HG03045 (cell line): ENCODE measurements at regions not wholly inside any gene's neighbourhood (a gene's known extent, or its start where the extent isn't known, plus 50 kb on each side); places are given as distances from the start of the nearest gene placed in this dataset.

Experiments
- ATAC-seq: cut with Tn5 transposase; IDR thresholded peaks from one replicate; pipeline ENCODE4 v1.9.1; 2021; ENCODE audit warnings: mild to moderate bottlenecking, moderate library complexity; ENCODE audit not compliant: unreplicated experiment

GRCh38 chr14:101408077-101408831, 153.0 kb upstream of the DIO3 start:
- no peak for ATAC-seq

DNA sequence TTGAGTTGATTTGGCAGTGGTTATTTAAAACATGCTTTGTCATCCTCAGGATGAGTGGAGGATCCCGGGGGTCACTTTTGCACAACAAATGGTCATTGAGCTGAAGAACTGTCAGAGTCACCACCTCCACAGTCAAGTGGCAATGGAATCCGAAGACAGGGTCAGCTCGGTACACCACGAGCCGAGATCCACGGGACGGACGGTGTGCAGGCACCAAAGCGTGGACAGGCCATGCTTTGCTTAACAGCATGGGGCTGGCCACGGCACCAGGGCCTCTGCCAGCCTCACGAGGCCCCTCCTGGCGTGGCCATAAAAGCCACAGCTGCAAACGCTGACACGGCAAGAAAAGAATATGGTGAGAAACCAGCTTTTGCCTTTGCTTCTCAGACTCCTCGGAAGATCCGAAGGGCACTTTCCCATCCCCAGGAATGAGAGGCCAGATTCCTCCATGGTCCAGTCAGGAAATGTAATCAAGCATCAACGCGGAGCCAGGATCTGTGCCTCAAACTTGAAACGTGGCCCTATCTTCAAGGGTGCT, 152.2 kb upstream of the DIO3 start:
- no peak for ATAC-seq

DNA sequence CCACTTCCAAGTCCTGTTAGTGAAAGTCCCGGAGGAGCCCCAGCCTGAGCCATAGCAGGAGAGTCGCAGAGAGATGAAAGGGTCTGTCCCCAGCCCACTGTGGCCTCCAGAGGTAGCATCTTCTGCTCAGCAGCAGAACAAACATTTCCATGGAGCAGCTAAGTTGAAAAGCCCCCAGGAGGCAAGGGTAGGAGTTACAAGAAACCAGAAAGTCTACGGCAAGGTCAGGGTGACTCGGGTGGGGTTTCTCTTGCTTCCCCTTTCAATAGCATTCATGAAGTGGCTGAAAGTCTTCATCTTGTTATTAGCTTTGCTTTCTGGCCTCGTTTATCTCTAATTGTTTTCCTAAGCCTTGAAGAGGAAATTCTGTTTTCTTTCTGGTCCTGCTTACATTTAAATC, 151.2 kb upstream of the DIO3 start:
- no peak for ATAC-seq

GRCh38 chr14:101411151-101411550, 150.1 kb upstream of the DIO3 start:
- no peak for ATAC-seq

- ATAC-seq: no peak
Measured at GRCh38 chr14:101411779-101412178, 149.5 kb upstream of the DIO3 start.

DNA sequence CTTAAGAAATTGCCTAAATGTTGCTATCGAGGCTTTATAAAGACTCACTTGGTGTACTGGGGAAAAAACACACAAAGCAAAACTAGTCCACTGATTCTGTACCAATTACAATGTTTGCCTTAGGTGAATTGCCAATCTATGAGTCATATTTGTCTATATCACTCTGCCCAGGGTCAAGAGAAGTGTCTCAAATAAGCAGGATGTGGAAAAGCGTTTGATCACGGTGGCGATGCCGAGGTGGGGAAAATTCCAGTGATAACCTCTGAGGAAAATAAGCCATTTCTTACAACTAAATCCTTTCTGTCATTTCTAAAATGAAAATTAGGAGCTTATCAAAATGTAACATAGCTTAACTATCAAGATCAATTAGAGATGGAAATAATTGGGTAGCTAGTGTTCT, 148.6 kb upstream of the DIO3 start:
- ATAC-seq: no peak

DNA sequence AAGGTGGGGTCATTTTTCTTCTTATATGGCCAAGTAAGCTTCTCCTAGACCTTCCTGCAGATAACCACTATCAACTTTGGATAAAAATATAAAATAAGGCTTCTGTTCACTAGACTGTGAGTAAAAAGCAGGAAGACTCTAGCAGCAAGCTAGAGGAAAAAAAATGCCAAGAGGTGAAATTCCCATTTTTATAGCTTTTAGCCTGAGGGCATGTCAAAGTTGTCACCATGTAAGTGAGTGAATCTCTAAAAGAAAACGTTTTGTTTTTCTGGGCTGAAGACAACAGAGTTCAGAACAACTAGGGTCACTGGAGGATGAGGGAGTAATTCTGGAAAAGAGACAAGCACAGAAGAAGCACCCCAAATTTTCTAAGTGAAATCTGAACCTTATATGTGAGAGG, 143.9 kb upstream of the DIO3 start:
- no peak for ATAC-seq

- ATAC-seq: no peak
Measured at GRCh38 chr14:101418601-101419000, 142.7 kb upstream of the DIO3 start.

- ATAC-seq: no peak
Measured at GRCh38 chr14:101426466-101426865, 134.8 kb upstream of the DIO3 start.

- no peak for ATAC-seq
Measured at GRCh38 chr14:101428409-101428808, 132.9 kb upstream of the DIO3 start.

GRCh38 chr14:101435546-101435945, 125.7 kb upstream of the DIO3 start:
- ATAC-seq: no peak

DNA sequence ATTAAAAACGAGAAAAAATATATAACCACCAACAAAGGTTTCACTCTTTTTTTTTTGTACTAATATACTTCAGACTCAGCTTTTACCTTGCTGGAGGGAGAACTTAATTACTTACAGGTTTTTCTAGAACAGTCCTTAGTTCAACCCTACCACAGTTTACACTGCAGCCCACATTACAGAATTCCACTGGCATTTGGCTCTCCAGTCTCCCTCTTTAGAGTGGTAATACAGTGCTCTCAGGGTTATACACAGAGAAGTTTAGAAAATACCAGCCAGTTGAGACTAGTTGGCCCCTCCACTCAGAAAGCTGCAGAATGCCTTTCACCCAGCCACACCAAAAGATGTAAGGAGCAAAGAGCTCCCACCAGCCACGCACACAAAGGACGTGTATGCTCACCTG, 122.3 kb upstream of the DIO3 start:
- no peak for ATAC-seq

- ATAC-seq: no peak
Measured at GRCh38 chr14:101440496-101440895, 120.8 kb upstream of the DIO3 start.

DNA sequence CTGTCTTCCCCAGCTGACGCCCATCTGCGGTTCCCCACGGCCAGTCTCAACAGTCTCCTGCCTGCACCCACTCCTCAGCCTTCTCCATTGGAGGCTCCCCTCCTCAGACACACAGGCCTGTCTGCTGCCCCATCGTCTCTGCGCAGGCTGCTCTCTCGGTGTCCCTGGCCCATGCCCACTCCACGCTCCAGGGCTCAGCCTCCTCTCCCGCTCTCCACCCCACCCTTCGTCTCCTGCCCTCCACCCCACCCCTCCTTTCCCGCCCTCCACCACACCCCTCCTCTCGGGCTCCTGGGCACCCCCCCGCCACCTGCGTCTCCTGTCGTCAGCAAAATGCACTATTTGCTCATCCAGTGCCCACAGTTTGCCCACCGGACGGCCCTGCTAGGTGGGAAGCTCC, 119.6 kb upstream of the DIO3 start:
- ATAC-seq: no peak

GRCh38 chr14:101442451-101442850, 118.8 kb upstream of the DIO3 start:
- no peak for ATAC-seq

GRCh38 chr14:101444116-101444515, 117.2 kb upstream of the DIO3 start:
- ATAC-seq: no peak

DNA sequence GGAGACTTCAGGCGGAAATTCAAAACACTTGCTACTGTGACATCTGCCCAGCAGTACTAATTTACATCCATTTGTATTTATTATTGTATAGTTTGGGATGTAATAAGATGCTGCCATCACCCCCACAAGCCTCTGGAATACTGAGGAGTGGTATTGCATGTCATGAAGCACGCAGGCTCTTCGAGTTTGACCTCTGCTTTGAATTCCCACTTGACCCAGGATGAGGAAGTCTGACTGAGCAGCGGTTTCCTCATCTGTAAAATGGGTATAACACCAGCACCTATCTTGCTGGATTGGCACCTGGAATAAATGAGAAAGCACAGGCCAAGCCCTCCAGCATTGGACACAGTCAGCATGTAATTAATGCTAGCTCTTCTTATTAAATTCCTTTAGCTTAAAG, 116.0 kb upstream of the DIO3 start:
- no peak for ATAC-seq

DNA sequence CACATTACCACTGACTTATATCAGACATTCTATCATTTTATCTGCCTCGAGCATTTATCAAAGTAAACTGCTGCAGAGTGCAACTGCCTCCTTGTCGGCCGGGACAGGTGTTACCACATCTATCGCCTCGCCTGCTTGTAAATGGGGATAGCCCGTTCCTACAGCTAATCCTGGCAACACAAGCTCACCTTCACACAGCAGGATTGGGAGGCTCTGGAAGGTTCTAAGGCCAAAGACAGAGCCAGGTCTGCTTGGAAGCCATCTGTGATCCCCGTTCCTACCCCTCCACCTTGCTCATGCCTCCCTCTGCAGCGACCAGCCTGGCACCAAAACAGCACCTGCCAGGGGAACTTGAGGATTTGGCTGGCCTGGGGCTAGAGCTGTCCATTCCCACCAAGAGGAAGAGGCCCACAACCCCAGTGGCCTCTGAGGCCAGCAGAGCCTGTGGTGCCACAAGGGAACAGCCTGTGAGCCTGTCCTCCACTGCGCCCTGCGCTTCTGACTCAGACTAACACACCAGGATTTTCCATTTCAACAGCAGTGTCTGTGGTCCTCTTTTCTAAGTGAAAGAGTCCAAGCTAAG, 114.8 kb upstream of the DIO3 start:
- no peak for ATAC-seq

DNA sequence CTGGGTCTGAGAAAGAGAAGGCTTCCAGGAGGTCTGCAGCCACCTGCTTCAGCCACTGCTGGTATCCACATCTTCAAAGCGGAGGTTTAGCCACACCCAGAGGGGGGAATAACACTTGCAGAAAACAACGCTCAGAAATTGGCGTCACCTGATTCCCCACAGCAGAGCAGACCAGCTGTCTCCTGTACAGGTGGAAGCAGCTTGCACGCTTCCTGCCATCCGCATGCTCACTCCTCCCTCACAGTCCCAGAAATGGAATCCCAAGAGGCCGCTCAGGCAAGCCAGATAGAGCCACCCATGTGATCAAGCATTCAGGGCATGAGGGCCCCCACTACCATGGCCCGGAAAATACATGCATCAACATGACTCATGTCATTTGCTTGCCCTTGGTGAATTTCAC, 112.2 kb upstream of the DIO3 start:
- no peak for ATAC-seq

GRCh38 chr14:101451166-101451565, 110.1 kb upstream of the DIO3 start:
- ATAC-seq: no peak

DNA sequence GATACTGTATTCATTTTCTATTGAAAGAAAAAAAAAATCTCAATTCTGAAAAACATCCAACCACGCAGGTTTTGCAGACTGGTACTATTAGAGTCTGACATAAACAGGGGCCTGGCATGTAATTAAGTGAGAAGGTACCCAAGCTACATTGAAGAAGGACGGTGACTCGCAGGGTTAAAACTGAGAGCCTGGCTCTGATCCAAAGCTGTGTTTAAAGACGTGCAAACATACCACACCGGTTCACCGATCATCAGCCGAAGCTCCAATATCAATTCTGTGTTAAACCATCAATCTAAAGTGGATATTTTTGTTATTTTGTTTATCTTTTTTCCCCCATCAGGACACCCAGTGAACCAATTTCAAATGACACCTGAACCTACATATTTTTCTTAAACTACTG, 108.1 kb upstream of the DIO3 start:
- no peak for ATAC-seq

DNA sequence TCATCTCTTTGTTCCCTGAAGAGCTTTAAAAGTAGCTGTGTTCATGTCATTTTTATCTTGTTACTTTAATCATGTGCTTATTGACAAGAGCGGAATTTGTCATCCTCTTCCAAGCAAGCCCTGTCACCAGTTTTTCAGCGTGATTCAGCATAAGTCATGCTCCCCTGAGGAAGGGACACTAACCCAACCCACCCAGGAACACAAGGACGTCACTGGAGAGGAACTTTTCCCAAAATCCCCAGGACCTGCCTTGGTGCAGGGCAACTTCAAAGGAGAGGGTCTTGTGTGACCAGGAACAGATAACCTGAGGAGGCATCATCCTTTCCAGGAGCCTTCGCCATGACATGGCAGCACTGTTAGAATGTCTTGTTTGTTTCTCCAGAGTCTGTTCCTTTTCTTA, 107.1 kb upstream of the DIO3 start:
- ATAC-seq: no peak
